Stimulated activated CD8-positive, alpha-beta memory T cell treated with anti-CD3 and anti-CD28 coated beads, Interleukin-7, amount 100 ng/mL, for 24 hours (primary cell): ENCODE measurements at regions not wholly inside any gene's neighbourhood (a gene's known extent, or its start where the extent isn't known, plus 50 kb on each side); places are given as distances from the start of the nearest gene placed in this dataset.

Experiments used
- DNase-seq: peaks from one replicate; pipeline ENCODE4 v3.0.0-alpha.2; 2020; ENCODE audit warnings: low read depth

DNA sequence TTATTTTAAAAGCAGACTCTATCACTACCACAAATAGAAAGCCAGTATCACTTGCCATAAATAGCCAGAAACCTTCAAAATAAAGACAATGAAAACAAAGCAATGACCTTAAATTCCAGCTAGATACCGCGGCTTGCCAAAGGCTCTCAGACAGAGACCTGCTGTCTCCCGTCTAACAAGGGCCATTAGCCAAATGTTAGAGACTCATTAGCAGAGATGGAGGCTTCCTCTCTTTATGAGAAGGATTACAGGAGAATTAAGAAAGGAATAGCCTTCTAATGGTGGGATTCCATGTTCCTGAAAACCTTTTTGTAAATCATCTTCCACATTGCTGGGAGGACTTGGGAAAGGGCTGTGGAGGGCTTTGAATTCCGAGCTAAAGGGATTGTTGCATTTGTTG is 206.7 kb downstream of the AACS start:
- DNase-seq, result no peak

DNA sequence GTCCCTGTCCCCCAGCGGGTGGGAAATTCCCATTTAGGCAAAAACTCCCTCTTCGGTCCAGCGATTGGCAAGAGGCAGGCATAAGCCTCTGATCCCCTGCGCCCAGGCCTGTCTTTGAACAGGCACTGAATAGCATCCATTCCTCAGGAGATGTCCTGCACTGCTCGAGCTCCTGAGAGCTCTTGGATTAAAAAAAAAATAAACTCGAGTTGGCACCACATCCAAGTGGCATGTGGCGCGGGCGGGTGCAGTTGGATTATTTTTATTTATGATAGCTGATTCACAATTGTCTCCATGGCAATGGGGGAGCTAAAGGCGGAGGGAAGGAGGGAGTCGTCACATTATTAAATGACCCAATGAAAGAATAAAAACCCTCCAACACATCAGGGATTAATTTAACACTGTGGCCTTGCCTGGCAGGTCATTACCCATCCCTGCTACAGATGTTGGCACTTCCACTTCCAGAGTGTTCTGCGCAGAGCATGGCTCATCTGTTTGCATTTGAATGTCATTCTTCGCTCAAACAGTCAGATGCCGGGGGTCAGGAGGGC is 207.2 kb downstream of the AACS start:
- DNase-seq, result no peak

DNA sequence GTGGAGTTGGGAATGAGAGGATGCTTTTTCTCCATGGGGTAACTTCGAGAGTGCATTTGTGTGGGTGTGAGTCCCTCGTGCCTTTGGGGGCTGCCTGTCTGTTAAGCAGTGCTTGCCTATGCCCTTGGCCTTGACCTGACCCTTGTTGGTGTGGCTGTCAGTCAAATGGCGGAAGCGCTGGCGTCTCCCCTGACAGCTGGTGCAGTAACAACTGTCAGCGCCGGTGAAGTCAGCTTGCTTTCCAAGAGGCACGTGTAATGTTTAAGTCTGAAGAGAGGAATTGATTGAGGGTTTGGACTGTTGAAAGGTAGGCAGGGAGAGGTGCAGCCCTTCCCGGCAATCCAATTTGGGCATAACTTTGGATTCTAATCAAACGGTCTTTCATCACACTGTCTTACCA is 211.3 kb downstream of the AACS start:
- DNase-seq, result no peak

DNA sequence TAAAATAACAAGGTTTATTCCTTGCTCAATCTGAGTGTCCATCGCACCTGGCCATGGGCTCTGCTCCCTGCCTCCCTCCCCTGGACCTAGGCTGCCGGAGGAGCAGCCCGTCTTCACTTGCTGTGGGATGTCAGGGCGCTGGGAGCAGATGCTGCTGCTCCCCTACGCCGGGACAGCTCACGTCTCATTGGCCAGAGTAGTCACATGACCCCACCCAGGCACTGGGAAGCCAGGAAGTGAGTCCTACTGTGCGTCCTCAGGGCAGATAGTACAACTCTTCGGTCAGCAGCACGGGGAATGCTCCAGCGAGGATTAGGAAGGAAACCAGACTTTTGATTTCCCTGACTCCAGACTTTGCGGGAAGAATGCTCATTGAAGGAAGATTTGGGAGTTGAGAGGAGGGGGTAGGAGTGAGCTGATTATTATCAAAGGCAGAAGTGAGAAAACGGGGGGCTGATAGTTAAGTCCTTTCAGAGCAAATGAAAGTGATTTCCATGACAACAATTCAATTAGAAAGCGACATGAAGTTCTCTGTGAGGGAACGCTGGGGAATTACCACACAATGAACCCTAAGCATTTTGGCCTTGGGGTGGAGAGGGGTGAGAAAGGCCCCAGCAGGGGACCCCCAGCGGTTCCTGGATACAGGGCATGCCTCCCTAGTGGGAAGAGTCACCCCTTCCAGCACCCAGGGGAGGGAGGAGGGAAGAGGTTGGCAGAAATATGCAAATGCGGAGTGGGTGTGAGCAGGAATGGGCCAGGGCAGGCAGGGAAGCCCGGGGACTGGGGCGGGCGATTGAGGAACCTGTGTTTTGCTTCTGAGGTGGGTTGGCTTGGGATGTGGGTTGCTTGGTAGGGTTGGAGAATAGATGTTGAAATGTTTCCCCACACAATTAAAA is 215.5 kb downstream of the AACS start:
- no peak for DNase-seq

DNA sequence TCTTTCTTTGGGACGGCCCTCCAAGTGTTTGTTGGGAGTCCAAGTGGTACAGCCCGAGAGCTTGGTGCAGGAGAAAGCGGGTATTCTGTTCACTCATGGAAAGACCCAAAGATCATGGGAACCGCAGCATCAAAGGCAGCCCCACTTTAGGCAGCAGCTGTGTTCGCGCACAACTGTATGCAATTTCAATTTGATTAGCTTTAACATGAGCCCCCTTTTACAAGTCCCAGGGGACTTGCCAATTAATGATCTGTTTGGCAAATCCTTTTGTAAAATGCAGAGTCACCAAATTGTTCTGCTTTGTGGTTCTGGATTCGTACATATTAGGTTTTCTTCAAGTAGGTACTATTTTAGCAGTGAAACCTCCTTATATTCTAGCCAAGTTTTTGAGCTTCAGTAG is 217.7 kb downstream of the AACS start:
- no peak for DNase-seq

DNA sequence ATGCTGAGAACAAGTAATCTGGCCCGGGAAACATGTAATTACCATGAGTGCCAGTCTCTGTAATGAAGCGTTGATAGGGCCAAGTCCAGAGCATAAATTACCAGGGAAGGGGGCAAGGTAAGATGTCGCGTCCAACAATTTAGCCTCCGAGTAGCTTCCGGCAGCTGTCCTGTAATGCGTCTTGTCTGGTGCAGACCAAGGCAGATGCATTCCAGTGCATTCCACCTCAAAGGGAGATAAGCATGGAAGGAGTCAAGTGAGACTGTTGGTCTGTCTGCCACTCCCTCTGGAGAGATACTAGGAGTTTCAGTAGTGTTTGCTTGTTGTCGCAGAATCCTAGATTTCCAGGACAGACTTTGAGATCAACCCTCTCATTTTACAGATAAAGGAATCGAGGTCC is 218.3 kb downstream of the AACS start:
- no peak for DNase-seq

DNA sequence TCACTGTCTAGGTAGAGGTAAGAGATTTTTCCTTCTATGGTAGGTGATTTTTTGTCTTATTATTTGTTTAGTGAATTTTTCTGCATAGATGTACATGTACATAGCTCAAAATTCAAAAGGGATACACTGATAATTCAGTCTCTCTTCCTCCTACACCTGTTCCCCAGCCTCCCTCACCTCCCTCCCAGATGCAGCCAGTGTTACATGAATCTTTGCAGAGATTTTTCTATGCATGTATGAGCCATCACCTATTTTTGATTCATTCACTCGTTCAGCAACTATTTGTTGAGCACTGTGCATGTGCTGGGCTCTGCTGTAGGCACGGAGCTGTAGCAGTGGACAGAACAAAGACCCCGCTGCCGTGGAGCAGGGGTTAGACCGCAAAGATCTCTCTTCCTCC is 218.9 kb downstream of the AACS start:
- no peak for DNase-seq

DNA sequence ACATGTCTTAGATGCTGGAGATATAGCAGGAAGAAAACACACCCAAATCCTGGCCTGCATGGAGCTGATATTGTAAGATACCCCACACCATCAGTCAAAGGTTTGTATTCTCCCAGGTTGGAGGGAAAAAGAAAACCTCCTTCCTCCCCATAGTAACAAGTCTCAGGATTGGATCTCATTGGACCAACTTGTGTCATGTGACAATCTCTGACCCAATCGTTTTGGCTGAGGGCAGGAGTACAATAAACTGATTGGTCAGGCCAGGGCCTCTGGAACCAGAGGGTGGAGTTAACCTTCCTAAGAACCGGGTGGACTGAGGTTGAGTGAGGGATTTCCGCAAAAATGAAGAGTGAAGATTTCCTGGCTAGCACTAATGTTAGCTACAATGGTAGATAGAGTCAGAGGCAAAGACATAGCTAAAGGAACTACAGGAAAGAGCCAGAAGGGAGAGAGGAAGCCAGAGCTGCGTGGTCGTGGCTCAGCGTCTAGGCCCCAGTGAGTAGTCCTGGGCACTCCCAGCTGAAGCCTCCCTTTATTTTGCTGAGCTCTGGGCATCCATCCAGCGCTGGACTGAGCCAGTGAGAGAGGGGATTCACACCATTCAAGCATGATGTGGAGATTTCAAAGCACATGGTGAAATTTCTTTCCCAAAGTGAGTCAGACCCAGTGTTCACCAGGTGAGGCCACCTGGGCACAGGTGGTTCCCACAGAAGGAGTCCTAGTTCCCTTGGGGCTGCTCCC is 219.9 kb downstream of the AACS start:
- DNase-seq, result no peak

DNA sequence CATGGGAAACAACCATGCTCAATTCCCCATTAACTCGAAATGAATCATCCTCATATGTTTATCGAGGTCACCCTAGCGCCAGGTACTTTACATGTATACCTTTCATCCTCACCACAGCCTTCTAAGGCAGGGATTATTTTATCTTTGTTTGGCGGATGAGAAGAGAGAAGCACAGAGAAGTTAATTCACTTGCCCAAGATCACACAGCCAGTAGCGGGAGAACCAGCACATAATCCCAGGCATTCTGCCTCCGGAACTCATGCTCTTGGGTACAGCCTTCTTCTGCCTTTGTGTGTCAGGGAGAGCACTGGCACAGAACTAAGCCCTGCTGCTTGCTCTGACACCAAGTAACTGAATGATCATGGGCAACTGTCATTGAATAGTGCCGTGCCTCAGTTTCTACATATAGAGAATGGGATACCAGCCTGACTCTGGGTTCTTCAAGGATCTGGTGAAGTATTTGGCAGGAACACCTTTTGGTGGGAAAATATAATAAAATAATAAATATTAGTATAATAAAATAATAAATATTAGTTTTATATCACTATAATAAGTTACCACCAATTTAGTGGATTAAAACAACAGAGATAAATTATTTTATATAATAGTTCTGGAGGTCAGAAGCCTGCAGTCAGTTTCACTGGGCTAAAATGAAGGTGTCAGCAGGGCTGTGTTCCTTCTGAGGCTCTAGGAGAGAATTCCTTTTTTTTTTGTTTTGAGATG is 220.9 kb downstream of the AACS start:
- no peak for DNase-seq

DNA sequence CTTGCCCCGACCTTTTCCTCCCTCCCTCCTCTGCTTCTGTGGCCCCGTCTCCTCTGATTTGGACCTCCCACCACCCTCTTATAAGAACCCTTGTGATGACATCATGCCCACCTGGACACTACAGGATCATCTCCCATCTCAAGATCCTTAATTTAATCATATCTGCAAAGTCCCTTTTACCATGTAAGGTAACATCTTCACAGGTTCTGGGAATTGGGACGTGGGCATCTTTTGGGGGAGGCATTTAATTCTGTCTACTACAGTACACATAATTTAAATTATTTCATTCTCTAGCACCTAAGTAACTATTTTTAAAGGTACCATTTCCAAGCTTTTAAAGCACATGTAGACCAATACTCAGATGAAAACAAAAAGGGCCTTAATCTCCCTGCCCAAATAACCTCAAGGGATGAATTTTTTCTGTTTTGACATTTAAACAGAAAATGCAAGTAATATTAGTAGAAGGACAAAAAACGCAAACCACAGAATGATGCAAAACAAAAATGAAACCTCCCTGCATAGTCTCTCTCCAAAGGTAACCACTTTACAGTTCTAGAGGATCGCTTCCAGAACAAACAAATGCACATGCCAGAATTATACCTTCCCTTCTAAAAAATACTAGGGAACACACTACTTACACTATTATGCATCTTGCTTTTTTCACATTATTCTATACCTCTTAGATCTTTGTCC is 222.1 kb downstream of the AACS start:
- DNase-seq, result no peak

DNA sequence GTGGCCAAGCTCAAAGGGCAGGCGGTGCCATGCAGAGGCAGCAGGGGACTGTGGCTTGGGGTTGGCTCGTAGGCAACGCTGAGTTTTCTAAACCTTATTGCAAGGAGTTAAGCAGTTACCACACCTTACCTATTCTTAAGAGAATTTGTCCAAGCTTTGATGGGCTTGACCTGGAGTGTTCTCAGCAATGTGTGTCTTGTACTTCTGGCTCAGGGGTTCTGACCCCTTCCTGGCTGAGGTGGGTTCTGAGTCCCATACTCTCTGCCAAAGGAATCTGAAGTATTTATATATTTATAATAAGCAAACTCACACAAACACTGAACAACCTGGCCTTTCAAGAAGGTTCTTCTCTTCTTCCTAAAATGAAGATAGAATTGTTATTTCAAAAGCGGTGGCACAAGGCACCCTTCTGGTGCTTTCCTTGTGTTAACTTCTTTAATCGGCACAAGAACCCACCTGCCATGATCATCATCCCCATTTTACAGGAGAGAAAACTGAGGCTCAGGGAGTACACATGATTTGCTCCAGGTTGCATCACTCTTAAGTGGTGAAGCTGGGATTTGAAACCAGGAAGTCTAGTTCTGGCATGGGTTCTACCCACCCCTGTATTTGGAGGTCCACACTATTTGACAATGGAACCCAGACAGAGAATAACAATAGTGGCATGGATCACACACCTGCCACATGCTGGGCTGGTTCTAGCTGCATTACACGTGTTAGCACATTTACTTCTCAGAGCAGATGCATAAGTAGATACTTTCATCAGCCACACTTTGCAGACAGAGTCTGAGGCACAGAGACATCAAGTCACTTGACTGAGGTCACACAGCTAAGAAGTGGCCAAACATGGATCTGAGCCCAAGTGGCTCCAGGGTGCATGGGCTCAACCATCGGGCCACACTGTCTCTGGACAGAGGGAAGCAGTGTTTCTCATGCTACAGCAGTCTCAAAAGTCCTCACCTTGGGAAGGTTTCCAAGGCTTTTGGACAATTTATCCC is 224.0 kb downstream of the AACS start:
- no peak for DNase-seq

DNA sequence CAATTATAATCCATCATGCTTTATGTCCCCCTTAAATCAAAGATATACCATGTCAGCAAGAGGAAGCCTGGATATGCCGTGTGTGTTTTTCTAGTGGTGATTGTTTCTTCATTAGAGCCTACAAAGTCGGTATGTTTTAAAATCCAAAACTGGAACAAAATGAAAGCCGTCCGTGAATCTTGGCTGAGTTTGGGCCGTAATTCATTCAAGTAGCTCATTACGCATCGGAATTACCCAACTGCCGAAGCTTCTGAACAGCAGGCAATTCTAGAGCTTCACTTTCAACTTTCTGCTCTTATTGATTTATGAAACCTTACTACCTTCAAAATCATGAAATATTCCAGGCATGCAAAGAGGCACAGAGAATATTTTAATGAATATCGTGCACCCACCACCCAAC is 224.7 kb downstream of the AACS start:
- no peak for DNase-seq

DNA sequence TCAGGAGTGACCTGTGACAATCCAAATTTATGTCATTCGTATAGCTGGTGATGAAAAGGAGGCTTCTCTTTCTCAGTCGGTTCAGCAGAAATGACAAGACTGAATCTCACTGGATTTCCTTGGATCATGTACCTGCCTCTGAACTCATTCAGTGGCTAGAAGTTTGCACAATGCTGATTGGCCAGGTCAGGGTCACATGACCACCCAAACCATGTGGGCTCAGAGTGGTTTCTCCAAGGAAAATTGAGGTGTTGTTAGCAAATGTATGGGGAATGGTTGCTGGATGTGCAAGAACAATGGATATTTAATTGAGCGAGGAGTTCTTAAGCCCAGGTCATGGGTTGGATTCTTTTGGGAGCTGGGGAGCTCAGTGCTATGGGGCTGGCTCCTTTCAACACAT is 227.5 kb downstream of the AACS start:
- DNase-seq, result no peak

DNA sequence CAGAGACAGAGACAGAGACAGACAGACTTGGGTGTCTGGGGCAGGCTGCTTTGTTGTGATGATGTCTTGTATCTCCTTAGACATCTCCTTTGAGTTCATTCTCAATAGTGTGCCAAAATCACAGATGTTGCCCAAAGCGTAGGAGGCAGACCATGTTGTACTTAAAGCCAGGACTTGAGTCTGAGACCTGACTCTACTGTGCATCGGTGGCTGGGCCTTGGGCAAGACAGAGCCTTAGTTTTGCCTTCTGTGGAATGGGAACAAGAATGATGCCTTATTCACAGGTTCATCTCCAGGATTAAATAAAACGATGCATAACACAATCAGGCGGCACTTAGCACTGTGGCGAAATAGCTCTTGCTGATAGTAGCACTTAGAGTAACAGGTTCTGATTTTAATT is 230.3 kb downstream of the AACS start:
- no peak for DNase-seq

DNA sequence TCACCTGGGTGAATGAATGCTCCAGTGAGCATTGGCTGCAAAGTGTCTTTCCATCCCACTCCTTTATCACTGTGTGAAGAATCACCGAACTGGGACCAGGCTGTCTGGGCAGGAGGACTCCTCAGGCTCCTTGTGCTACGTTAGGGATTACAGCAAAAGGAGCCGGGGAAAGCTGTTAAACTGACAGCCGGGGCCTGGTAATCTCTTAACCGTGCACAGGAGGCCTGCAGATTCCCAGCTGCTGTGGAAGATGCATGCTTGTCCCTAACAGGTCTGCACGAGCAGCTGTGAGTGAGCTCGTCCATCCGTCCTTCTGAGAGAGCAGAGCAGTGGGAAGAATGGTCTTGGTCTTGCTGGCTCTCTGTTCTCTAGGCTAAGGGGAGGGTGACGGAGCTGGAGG is 231.5 kb downstream of the AACS start:
- DNase-seq, result no peak

DNA sequence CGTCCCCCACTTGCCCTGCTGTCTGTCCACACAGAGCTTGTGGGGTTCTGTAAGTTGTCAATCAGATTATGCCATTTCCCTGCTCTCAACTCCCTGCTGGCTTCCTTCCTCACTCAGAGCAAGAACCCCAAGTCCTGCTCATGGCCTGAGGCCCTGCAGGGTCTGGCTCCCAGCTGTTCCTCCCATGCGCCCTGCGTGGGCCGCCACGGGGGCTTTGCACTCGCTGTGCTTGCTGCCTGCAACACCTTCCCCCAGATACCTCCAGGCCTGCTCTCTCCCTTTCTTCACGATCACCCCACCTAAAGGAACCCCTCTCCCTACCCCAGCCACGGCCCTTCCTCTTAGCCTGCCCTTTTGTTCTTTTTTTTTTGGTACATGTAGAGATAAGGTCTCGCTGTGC is 234.6 kb downstream of the AACS start:
- no peak for DNase-seq

DNA sequence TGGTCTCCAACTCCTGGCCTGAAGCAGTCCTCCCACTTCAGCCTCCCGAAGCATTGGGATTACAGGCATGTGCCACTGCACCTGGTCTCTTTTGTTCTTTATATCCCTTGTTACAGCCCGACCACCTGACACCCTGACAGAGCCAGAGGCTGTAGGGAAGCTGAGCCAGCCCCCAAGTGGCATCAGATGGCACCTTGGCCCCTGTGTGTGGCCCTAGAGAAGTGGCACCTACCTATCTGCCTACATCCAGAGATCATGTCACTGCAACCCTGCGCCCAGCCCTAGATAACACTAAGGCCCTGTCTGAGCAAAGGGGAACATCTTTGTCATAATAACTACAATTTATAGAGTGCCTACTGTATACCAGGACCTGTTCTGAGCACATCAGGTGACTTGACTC is 235.0 kb downstream of the AACS start:
- DNase-seq, result no peak

DNA sequence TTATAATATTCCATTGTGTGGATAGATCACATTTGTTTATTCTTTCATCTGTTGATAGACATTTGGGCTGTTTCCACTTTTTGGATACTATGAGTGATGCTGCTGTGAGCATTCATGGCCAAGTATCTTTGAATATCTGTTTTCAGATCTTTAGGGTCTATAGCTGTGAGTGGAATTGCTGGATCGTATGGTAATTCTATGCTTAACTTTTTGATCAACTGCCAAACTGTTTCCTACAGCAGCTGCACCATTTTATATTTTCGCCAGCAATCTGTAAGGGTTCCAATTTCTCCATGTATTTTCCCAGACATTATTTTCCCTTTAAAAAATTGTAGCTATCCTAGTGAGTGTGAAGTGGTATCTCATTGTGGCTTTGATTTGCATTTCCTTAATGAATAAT is 238.1 kb downstream of the AACS start:
- no peak for DNase-seq

DNA sequence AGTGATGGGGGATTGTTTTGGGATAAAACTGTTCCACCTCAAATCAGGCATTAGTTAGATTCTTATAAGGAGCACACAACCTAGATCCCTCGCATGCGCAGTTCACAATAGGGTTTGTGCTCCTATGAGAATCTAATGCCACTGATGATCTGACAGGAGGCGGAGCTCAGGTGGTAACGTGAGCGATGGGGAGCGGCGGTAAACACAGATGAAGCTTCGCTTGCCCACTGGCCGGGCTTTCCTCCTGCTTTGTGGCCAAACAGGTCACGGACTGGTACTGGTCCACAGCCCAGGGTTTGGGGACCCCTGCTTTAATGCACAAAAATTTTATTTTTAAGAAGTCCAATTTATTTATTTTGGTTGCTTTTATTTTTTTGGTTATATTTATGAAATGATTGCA is 238.8 kb downstream of the AACS start:
- no peak for DNase-seq

DNA sequence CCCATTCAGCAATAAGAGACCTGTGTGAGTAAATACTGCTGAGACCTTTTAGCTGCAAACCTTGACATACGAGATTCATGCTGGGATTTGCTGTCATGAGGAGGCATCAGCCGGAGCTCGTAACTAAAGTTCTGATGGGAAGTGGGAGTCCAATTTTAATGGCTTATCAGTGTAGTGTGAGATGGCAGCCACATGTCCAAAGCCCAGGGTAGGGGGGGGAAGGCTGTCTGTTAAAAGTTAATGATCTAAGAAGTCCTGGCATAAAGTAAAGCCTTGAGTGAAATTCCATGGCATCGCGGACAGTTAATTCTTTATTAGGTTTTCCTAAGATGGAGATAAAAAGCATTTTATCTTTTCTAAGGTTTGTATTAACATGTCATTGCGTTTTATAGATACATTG is 240.0 kb downstream of the AACS start:
- DNase-seq, result no peak

DNA sequence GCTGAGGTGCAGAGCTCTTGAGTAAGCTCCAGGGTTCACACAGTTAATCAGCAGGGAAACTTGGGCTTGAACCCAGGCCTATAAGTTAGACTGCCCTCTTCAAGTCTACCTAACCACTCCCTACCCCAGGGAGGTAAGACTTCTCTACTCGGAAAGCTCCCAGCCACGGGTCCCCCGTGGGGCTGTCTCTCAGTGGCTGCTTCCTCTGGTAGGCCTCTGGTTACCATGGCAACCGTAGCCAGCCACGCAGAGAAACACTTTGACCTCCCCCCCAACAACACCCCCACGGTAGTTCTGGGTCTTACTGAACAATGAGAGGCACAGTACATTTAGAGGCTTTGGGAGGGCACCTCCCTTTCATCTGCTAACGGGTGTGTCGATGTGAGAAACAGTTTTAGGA is 245.2 kb downstream of the AACS start:
- DNase-seq, result no peak
